PC-9 (cell line): ENCODE measurements at regions not wholly inside any gene's neighbourhood (a gene's known extent, or its start where the extent isn't known, plus 50 kb on each side); places are given as distances from the start of the nearest gene placed in this dataset.

ENCODE experiments used
- BruUV-seq: library from RNA; stranded (reverse); fragments of 400-500 nt; replicated peaks from 2 replicates; lab custom pipeline; 2021; lab: Mats Ljungman, UMichigan
- CTCF ChIA-PET: fragments of 300-600 bp; sonication (Branson Sonifier 250); formaldehyde crosslinking; loops from one replicate; lab custom pipeline; 2022; ENCODE audit warnings: antibody characterized with exemption; lab: Charles Lee
- POLR2A ChIA-PET: fragments of 300-600 bp; sonication (Branson Sonifier 250); formaldehyde crosslinking; loops from one replicate; lab custom pipeline; 2022; ENCODE audit warnings: antibody characterized with exemption; ENCODE audit not compliant: unreplicated experiment; lab: Charles Lee
- DNase-seq, 2 experiments: peaks; one replicate each; pipeline versions ENCODE4 v3.0.0 to v3.0.0-alpha.2; 2015 to 2022; ENCODE audit warnings: mixed read lengths in 1 of 2
- H2AFZ ChIP-seq: fragments of 200-600 bp; sonication (generic); 2 replicates; pipeline ENCODE4 v1.8.1; 2017; ENCODE audit warnings: antibody characterized with exemption
- H3F3A ChIP-seq: fragments of 200-600 bp; sonication (generic); 2 replicates; pipeline ENCODE4 v1.8.1; 2017; ENCODE audit warnings: antibody characterized with exemption, mild to moderate bottlenecking, low read depth; ENCODE audit not compliant: insufficient read depth
- H3K27ac ChIP-seq: fragments of 200-600 bp; sonication (generic); 2 replicates; pipeline ENCODE4 v1.6.1; 2016; ENCODE audit warnings: mixed run types
- H3K27me3 ChIP-seq: fragments of 200-600 bp; sonication (generic); 2 replicates; pipeline ENCODE4 v1.6.1; 2016; ENCODE audit warnings: low read depth, mixed run types; ENCODE audit not compliant: insufficient read depth
- H3K36me3 ChIP-seq: fragments of 200-600 bp; sonication (generic); 2 replicates; pipeline ENCODE4 v1.6.1; 2016; ENCODE audit warnings: low read depth, mixed run types
- H3K4me1 ChIP-seq: fragments of 200-600 bp; sonication (generic); replicated peaks from 2 replicates; pipeline ENCODE4 v1.6.1; 2016; ENCODE audit warnings: mixed run types; ENCODE audit not compliant: insufficient read depth
- H3K4me2 ChIP-seq: fragments of 200-600 bp; sonication (generic); 2 replicates; pipeline ENCODE4 v1.6.1; 2017; ENCODE audit warnings: mixed run types
- H3K4me3 ChIP-seq: fragments of 200-600 bp; sonication (generic); 2 replicates; pipeline ENCODE4 v1.6.1; 2016; ENCODE audit warnings: mixed run types
- H3K79me2 ChIP-seq: fragments of 200-600 bp; sonication (generic); 2 replicates; pipeline ENCODE4 v1.6.1; 2017; ENCODE audit warnings: low read depth, mixed run types
- H3K9me2 ChIP-seq: fragments of 200-600 bp; sonication (generic); 2 replicates; pipeline ENCODE4 v1.8.1; 2017; ENCODE audit warnings: mild to moderate bottlenecking; ENCODE audit not compliant: insufficient read depth
- H3K9me3 ChIP-seq: fragments of 200-600 bp; sonication (generic); 2 replicates; pipeline ENCODE4 v1.8.1; 2016; ENCODE audit warnings: low read depth; ENCODE audit not compliant: insufficient read depth
- H4K20me1 ChIP-seq: fragments of 200-600 bp; sonication (generic); 2 replicates; pipeline ENCODE4 v1.8.1; 2017; ENCODE audit not compliant: insufficient read depth
- EZH2 ChIP-seq: fragments of 200-600 bp; sonication (generic); IDR thresholded peaks from 2 replicates; pipeline ENCODE4 v1.8.0; 2017; ENCODE audit warnings: antibody characterized with exemption, low read depth
- intact Hi-C: fragments of 100-400 bp; cut with micrococcal nuclease; formaldehyde crosslinking; loops from one replicate; pipeline ENCODE4 v1.10.0; 2022; ENCODE audit not compliant: unreplicated experiment
- TF ChIP-seq, protein P1 (sequence below): fragments of 200-600 bp; sonication (generic); conservative IDR thresholded peaks from 2 replicates; pipeline ENCODE4 v1.6.1; 2017; ENCODE audit warnings: mixed run types, antibody characterized with exemption, mild to moderate bottlenecking, moderate library complexity

- no peaks in the 10 kb centered on the region for H3K9me2 ChIP-seq
- H3K4me2 ChIP-seq: no peak overlapping the region
- peaks cover 72% of the 10 kb centered on the region for H3K27me3 ChIP-seq
- no peaks in the 10 kb centered on the region for H4K20me1 ChIP-seq
- no peaks in the 10 kb centered on the region for H3K79me2 ChIP-seq
- CTCF ChIA-PET: no interaction called here
- POLR2A ChIA-PET: no interaction called here
- H3K4me1 ChIP-seq: no peaks in the 10 kb centered on the region
- no peak for TF ChIP-seq EZH2
- TF ChIP-seq, protein P1, sequence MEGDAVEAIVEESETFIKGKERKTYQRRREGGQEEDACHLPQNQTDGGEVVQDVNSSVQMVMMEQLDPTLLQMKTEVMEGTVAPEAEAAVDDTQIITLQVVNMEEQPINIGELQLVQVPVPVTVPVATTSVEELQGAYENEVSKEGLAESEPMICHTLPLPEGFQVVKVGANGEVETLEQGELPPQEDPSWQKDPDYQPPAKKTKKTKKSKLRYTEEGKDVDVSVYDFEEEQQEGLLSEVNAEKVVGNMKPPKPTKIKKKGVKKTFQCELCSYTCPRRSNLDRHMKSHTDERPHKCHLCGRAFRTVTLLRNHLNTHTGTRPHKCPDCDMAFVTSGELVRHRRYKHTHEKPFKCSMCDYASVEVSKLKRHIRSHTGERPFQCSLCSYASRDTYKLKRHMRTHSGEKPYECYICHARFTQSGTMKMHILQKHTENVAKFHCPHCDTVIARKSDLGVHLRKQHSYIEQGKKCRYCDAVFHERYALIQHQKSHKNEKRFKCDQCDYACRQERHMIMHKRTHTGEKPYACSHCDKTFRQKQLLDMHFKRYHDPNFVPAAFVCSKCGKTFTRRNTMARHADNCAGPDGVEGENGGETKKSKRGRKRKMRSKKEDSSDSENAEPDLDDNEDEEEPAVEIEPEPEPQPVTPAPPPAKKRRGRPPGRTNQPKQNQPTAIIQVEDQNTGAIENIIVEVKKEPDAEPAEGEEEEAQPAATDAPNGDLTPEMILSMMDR: no peak
- BruUV-seq: no TSS peak
- no peak overlapping the region for H3K4me3 ChIP-seq
- no peak for DNase-seq
- H3K27ac ChIP-seq: no peak overlapping the region
- intact Hi-C loops: no loop called here
- H3K36me3 ChIP-seq: no peaks in the 10 kb centered on the region
- H2AFZ ChIP-seq: no peak overlapping the region
- H3K9me3 ChIP-seq: no peaks in the 10 kb centered on the region
- H3F3A ChIP-seq: no peaks in the 10 kb centered on the region
Observed at GRCh38 chr1:240714568-240715292, 102.8 kb upstream of the GREM2 start.

GRCh38 chr1:240712014-240712731 lies 100.2 kb upstream of the GREM2 start:
- H3K4me3 ChIP-seq: no peak overlapping the region
- no peak overlapping the region for H2AFZ ChIP-seq
- H3K9me2 ChIP-seq: no peaks in the 10 kb centered on the region
- H3K4me1 ChIP-seq: no peaks in the 10 kb centered on the region
- no peak for DNase-seq
- BruUV-seq: no TSS peak
- no peak for TF ChIP-seq EZH2
- TF ChIP-seq, protein P1: no peak
- ChIA-PET CTCF (no interaction called here), POLR2A (no interaction called here)
- no peaks in the 10 kb centered on the region for H3K36me3 ChIP-seq
- H4K20me1 ChIP-seq: no peaks in the 10 kb centered on the region
- intact Hi-C loops: no loop called here
- H3K27me3 ChIP-seq: peaks cover 91% of the 10 kb centered on the region
- H3F3A ChIP-seq: no peaks in the 10 kb centered on the region
- H3K79me2 ChIP-seq: no peaks in the 10 kb centered on the region
- H3K9me3 ChIP-seq: no peaks in the 10 kb centered on the region
- no peak overlapping the region for H3K4me2 ChIP-seq
- H3K27ac ChIP-seq: no peak overlapping the region

DNA sequence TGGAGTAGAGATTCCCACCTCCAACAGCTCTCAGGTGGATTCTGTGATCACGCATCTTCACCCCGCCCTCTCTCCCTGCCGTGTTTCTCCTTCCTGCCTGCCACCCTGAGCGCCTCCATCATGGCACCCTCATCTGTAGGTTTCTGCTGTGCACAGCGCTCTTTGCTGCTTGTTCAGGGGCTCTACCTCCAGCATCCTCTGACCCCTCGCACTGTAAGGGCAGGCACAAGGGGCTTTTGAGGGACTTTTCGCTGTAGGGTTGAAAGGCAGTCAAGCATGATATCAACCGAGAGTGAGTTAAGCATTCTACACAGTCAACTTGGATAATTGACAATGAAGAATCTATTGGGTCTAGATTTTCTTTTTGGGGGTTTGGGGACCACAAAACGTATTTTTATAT lies 99.1 kb upstream of the GREM2 start:
- Histone ChIP-seq H3K9me2 (no peaks in the 10 kb centered on the region), H3K9me3 (no peaks in the 10 kb centered on the region), H3K79me2 (no peaks in the 10 kb centered on the region), H3K4me1 (no peaks in the 10 kb centered on the region), H3F3A (no peaks in the 10 kb centered on the region), H4K20me1 (no peaks in the 10 kb centered on the region), H3K27me3 (peaks cover 88% of the 10 kb centered on the region), H3K4me2 (no peak overlapping the region), H3K27ac (no peak overlapping the region), H2AFZ (no peak overlapping the region), H3K36me3 (no peaks in the 10 kb centered on the region), H3K4me3 (no peak overlapping the region)
- ChIA-PET POLR2A (no interaction called here), CTCF (no interaction called here)
- BruUV-seq: no TSS peak
- no peak for TF ChIP-seq EZH2
- TF ChIP-seq, protein P1: no peak
- intact Hi-C loops: no loop called here
- no peak for DNase-seq
